Activated CD8-positive, alpha-beta memory T cell treated with anti-CD3 and anti-CD28 coated beads for 36 hours (primary cell): ENCODE measurements at regions not wholly inside any gene's neighbourhood (a gene's known extent, or its start where the extent isn't known, plus 50 kb on each side); places are given as distances from the start of the nearest gene placed in this dataset.
"Not testable (repeated sequence)": the region's sequence is repeated elsewhere in the genome, so short reads cannot be mapped to it uniquely, and the experiment has no call there.

Experiments
- CTCF ChIA-PET: fragments of 350-600 bp; sonication (Branson Sonifier 250); formaldehyde crosslinking; loops from one replicate; lab custom pipeline; 2021; ENCODE audit warnings: antibody characterized with exemption; lab: Charles Lee
- POLR2A ChIA-PET: fragments of 350-600 bp; sonication (Branson Sonifier 250); formaldehyde crosslinking; loops from one replicate; lab custom pipeline; 2021; ENCODE audit warnings: antibody characterized with exemption; lab: Charles Lee

- CTCF ChIA-PET = no interaction called here
- POLR2A ChIA-PET = no interaction called here
Measured at GRCh38 chr5:2849429-2849828, 98.0 kb upstream of the IRX2 start.

- ChIA-PET CTCF (no interaction called here), POLR2A (no interaction called here)
Measured at GRCh38 chr5:2848619-2849018, 97.1 kb upstream of the IRX2 start.

- ChIA-PET CTCF (no interaction called here), POLR2A (no interaction called here)
Measured at GRCh38 chr5:2847608-2848007, 96.1 kb upstream of the IRX2 start.

- ChIA-PET POLR2A (no interaction called here), CTCF (no interaction called here)
Measured at GRCh38 chr5:2841208-2841607, 89.7 kb upstream of the IRX2 start.

- ChIA-PET POLR2A (no interaction called here), CTCF (no interaction called here)
Measured at GRCh38 chr5:2840372-2840915, 89.0 kb upstream of the IRX2 start.

GRCh38 chr5:2836133-2836532 is 84.7 kb upstream of the IRX2 start:
- ChIA-PET CTCF (no interaction called here), POLR2A (no interaction called here)

- POLR2A ChIA-PET = no interaction called here
- CTCF ChIA-PET = no interaction called here
Measured at GRCh38 chr5:2833556-2833955, 82.1 kb upstream of the IRX2 start.

GRCh38 chr5:2832394-2832793 is 80.9 kb upstream of the IRX2 start:
- POLR2A ChIA-PET = no interaction called here
- CTCF ChIA-PET = no interaction called here

GRCh38 chr5:2829239-2829638 is 77.8 kb upstream of the IRX2 start:
- ChIA-PET POLR2A (no interaction called here), CTCF (no interaction called here)

GRCh38 chr5:2818936-2819335 is 67.5 kb upstream of the IRX2 start:
- ChIA-PET POLR2A (no interaction called here), CTCF (no interaction called here)

- POLR2A ChIA-PET = no interaction called here
- CTCF ChIA-PET = no interaction called here
Measured at GRCh38 chr5:2817031-2817603, 65.6 kb upstream of the IRX2 start.

- ChIA-PET POLR2A (no interaction called here), CTCF (no interaction called here)
Measured at GRCh38 chr5:2813678-2814077, 62.2 kb upstream of the IRX2 start.

- CTCF ChIA-PET = no interaction called here
- POLR2A ChIA-PET = no interaction called here
Measured at GRCh38 chr5:2810644-2811043, 59.2 kb upstream of the IRX2 start.

GRCh38 chr5:2807244-2807643 is 55.8 kb upstream of the IRX2 start:
- CTCF ChIA-PET, POLR2A ChIA-PET: not testable (repeated sequence)

- ChIA-PET POLR2A (no interaction called here), CTCF (no interaction called here)
Measured at GRCh38 chr5:2806176-2806575, 54.7 kb upstream of the IRX2 start.

- ChIA-PET CTCF (no interaction called here), POLR2A (no interaction called here)
Measured at GRCh38 chr5:2805080-2805479, 53.6 kb upstream of the IRX2 start.

GRCh38 chr5:2803751-2804150 is 52.3 kb upstream of the IRX2 start:
- CTCF ChIA-PET = no interaction called here
- POLR2A ChIA-PET = no interaction called here

- CTCF ChIA-PET = no interaction called here
- POLR2A ChIA-PET = no interaction called here
Measured at GRCh38 chr5:2802693-2803365, 51.4 kb upstream of the IRX2 start.

- CTCF ChIA-PET = no interaction called here
- POLR2A ChIA-PET = no interaction called here
Measured at GRCh38 chr5:2801577-2802525, 50.4 kb upstream of the IRX2 start.
